Mesothelial cell of epicardium (in vitro differentiated cells): ENCODE measurements at regions not wholly inside any gene's neighbourhood (a gene's known extent, or its start where the extent isn't known, plus 50 kb on each side); places are given as distances from the start of the nearest gene placed in this dataset.
A peak's percentile ranks its signal among the peaks of the same experiment; 100 is the strongest.

Experiments
- DNase-seq, 2 experiments: peaks; one replicate each; pipeline ENCODE4 v3.0.0; 2021; ENCODE audit warnings: low spot score in 2 of 2; ENCODE audit not compliant: unreplicated experiment in 2 of 2
- H3K27ac Mint-ChIP-seq: 2 replicates; pipeline ENCODE4 v1.8.0; 2021; ENCODE audit warnings: mixed read lengths
- H3K27me3 Mint-ChIP-seq: 2 replicates; pipeline ENCODE4 v1.8.0; 2021; ENCODE audit warnings: low read depth, mixed read lengths
- H3K36me3 Mint-ChIP-seq: 2 replicates; pipeline ENCODE4 v1.8.0; 2021; ENCODE audit warnings: mixed read lengths
- H3K4me1 Mint-ChIP-seq: 2 replicates; pipeline ENCODE4 v1.8.0; 2021; ENCODE audit warnings: mixed read lengths
- H3K4me3 Mint-ChIP-seq: 2 replicates; pipeline ENCODE4 v1.8.0; 2021; ENCODE audit warnings: mild to moderate bottlenecking, moderate library complexity, mixed read lengths
- H3K9me3 Mint-ChIP-seq: 2 replicates; pipeline ENCODE4 v1.8.0; 2021; ENCODE audit warnings: mixed read lengths
- TF ChIP-seq, protein P1 (sequence below): fragments of 200-600 bp; sonication (generic); IDR thresholded peaks from one replicate; pipeline ENCODE4 v1.5.0; 2021; ENCODE audit warnings: antibody characterized with exemption; ENCODE audit not compliant: unreplicated experiment

GRCh38 chr11:104476454-104476853, 312.5 kb upstream of the PDGFD start:
- no peak overlapping the region for H3K27ac Mint-ChIP-seq
- H3K4me1 Mint-ChIP-seq, result peaks cover 29% of the 10 kb centered on the region
- DNase-seq, result no peak
- no peaks in the 10 kb centered on the region for H3K27me3 Mint-ChIP-seq
- TF ChIP-seq, protein P1, sequence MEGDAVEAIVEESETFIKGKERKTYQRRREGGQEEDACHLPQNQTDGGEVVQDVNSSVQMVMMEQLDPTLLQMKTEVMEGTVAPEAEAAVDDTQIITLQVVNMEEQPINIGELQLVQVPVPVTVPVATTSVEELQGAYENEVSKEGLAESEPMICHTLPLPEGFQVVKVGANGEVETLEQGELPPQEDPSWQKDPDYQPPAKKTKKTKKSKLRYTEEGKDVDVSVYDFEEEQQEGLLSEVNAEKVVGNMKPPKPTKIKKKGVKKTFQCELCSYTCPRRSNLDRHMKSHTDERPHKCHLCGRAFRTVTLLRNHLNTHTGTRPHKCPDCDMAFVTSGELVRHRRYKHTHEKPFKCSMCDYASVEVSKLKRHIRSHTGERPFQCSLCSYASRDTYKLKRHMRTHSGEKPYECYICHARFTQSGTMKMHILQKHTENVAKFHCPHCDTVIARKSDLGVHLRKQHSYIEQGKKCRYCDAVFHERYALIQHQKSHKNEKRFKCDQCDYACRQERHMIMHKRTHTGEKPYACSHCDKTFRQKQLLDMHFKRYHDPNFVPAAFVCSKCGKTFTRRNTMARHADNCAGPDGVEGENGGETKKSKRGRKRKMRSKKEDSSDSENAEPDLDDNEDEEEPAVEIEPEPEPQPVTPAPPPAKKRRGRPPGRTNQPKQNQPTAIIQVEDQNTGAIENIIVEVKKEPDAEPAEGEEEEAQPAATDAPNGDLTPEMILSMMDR, result no peak
- peaks cover 6% of the 10 kb centered on the region for H3K9me3 Mint-ChIP-seq
- H3K4me3 Mint-ChIP-seq, result no peak overlapping the region
- peaks cover 7% of the 10 kb centered on the region for H3K36me3 Mint-ChIP-seq

- Mint-ChIP-seq H3K27me3 (no peaks in the 10 kb centered on the region), H3K27ac (no peak overlapping the region), H3K9me3 (no peaks in the 10 kb centered on the region), H3K4me1 (peaks cover 33% of the 10 kb centered on the region), H3K36me3 (no peaks in the 10 kb centered on the region), H3K4me3 (no peak overlapping the region)
- DNase-seq, result no peak
- TF ChIP-seq, protein P1, result no peak
Observed at GRCh38 chr11:104467404-104467803, 303.5 kb upstream of the PDGFD start.

GRCh38 chr11:104465321-104465720, 301.4 kb upstream of the PDGFD start:
- Mint-ChIP-seq H3K27me3 (no peaks in the 10 kb centered on the region), H3K4me3 (no peak overlapping the region), H3K4me1 (peaks cover 26% of the 10 kb centered on the region), H3K36me3 (no peaks in the 10 kb centered on the region), H3K9me3 (peaks cover 7% of the 10 kb centered on the region), H3K27ac (peak overlapping the region; percentile 82)
- DNase-seq, result no peak
- TF ChIP-seq, protein P1, result no peak

DNA sequence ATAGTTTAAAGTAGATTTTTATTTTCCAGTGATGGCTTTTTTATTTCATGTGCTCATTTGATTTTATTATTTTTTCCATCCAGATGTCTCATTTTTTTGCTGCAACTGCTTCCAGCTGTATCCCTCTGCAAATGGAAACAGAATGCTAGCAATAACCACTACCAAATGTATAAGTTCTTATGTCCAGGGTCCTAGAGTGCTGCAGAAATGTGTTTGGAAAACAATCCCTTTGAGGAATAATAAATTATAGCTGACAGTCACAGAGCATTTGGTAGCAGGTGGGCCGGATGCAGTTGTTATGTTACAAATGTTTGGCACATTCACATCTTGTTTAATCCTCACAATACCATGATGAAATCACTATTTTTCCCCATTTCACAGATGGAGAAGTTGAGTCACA, 300.7 kb upstream of the PDGFD start:
- Mint-ChIP-seq H3K4me3 (no peak overlapping the region), H3K36me3 (no peaks in the 10 kb centered on the region), H3K27me3 (no peaks in the 10 kb centered on the region), H3K9me3 (peaks cover 7% of the 10 kb centered on the region), H3K4me1 (peaks cover 29% of the 10 kb centered on the region), H3K27ac (peak overlapping the region; percentile 82)
- no peak for DNase-seq
- TF ChIP-seq, protein P1, result no peak

- H3K4me3 Mint-ChIP-seq, result no peak overlapping the region
- H3K36me3 Mint-ChIP-seq, result peaks cover 1% of the 10 kb centered on the region
- H3K27ac Mint-ChIP-seq, result no peak overlapping the region
- no peaks in the 10 kb centered on the region for H3K27me3 Mint-ChIP-seq
- H3K9me3 Mint-ChIP-seq, result peaks cover 18% of the 10 kb centered on the region
- TF ChIP-seq, protein P1, result no peak
- H3K4me1 Mint-ChIP-seq, result peaks cover 27% of the 10 kb centered on the region
- DNase-seq, result no peak
Observed at GRCh38 chr11:104462341-104462740, 298.4 kb upstream of the PDGFD start.

GRCh38 chr11:104451197-104451893, 287.4 kb upstream of the PDGFD start:
- TF ChIP-seq, protein P1, result no peak
- DNase-seq, result no peak
- H3K27ac Mint-ChIP-seq, result peak overlapping the region; percentile 85
- H3K36me3 Mint-ChIP-seq, result peaks cover 4% of the 10 kb centered on the region
- H3K27me3 Mint-ChIP-seq, result no peaks in the 10 kb centered on the region
- peaks cover 16% of the 10 kb centered on the region for H3K9me3 Mint-ChIP-seq
- H3K4me3 Mint-ChIP-seq, result no peak overlapping the region
- H3K4me1 Mint-ChIP-seq, result peaks cover 18% of the 10 kb centered on the region
